ENCODE measurements at regions not wholly inside any gene's neighbourhood (a gene's known extent, or its start where the extent isn't known, plus 50 kb on each side); places are given as distances from the start of the nearest gene placed in this dataset.

- Histone ChIP-seq H3K36me3 (no peaks in the 10 kb centered on the region), H3K9me3 (no peaks in the 10 kb centered on the region), H3K4me3 (no peak overlapping the region), H3K27ac (no peak overlapping the region), H3K27me3 (peaks cover 0 to 49% (median 25%) of the 10 kb centered on the region in 7 donors), H3K4me1 (no peaks in the 10 kb centered on the region)
- 40 to 42% methylated on average over 2 of the region's 2 CpGs for WGBS, 2 donors
- intact Hi-C loops (cut with DNase I): no loop called here
- no peak for TF ChIP-seq CTCF (IDR thresholded peaks at IDR 0.05)
- DNase-seq (no peak), ATAC-seq (no peak)
Observed at GRCh38 chr13:26861941-26862340, 101.4 kb upstream of the GPR12 start.

GRCh38 chr13:26855921-26856320 is 95.3 kb upstream of the GPR12 start:
- ATAC-seq: no peak
- Histone ChIP-seq H3K4me3 (no peak overlapping the region), H3K27me3 (peaks cover 0 to 65% (median 46%) of the 10 kb centered on the region in 7 donors)

GRCh38 chr13:26855071-26855470 is 94.5 kb upstream of the GPR12 start:
- Histone ChIP-seq H3K9me3 (no peaks in the 10 kb centered on the region), H3K4me3 (no peak overlapping the region), H3K36me3 (no peaks in the 10 kb centered on the region), H3K27me3 (peaks cover 0 to 65% (median 46%) of the 10 kb centered on the region in 7 donors), H3K4me1 (no peaks in the 10 kb centered on the region), H3K27ac (no peak overlapping the region)
- DNase-seq: no peak
- intact Hi-C loops (cut with DNase I): no loop called here
- ATAC-seq: no peak
- no peak for TF ChIP-seq CTCF (IDR thresholded peaks at IDR 0.05)
- WGBS, 2 donors: 51% methylated on average over 3 of the region's 3 CpGs

More at GRCh38 chr13:26855921-26856320, 95.3 kb upstream of the GPR12 start:
- H3K36me3 ChIP-seq: no peaks in the 10 kb centered on the region
- TF ChIP-seq CTCF (IDR thresholded peaks at IDR 0.05): no peak
- no peaks in the 10 kb centered on the region for H3K9me3 ChIP-seq
- DNase-seq: no peak
- WGBS, 2 donors: 72 to 73% methylated on average over 5 of the region's 5 CpGs
- intact Hi-C loops (cut with DNase I): no loop called here
- H3K27ac ChIP-seq: no peak overlapping the region
- no peaks in the 10 kb centered on the region for H3K4me1 ChIP-seq

- no peak overlapping the region for H3K27ac ChIP-seq
- H3K4me3 ChIP-seq: no peak overlapping the region
- intact Hi-C loops (cut with DNase I): no loop called here
- H3K4me1 ChIP-seq: no peaks in the 10 kb centered on the region
- H3K9me3 ChIP-seq: no peaks in the 10 kb centered on the region
- DNase-seq (no peak), ATAC-seq (no peak)
- H3K27me3 ChIP-seq: peaks cover 0 to 54% (median 35%) of the 10 kb centered on the region in 7 donors
- TF ChIP-seq CTCF (IDR thresholded peaks at IDR 0.05): no peak
- no peaks in the 10 kb centered on the region for H3K36me3 ChIP-seq
- WGBS, 2 donors: 37 to 45% methylated on average over 2 of the region's 2 CpGs
Observed at GRCh38 chr13:26853323-26853722, 92.7 kb upstream of the GPR12 start.

Data from heart right ventricle (tissue), 16 donors.